HuH-7.5 (cell line): ENCODE measurements at regions not wholly inside any gene's neighbourhood (a gene's known extent, or its start where the extent isn't known, plus 50 kb on each side); places are given as distances from the start of the nearest gene placed in this dataset.
"Not testable (repeated sequence)": the region's sequence is repeated elsewhere in the genome, so short reads cannot be mapped to it uniquely, and the experiment has no call there.

ENCODE experiments used
- DNase-seq: peaks from one replicate; pipeline ENCODE4 v3.0.0; 2011; ENCODE audit warnings: low spot score

DNA sequence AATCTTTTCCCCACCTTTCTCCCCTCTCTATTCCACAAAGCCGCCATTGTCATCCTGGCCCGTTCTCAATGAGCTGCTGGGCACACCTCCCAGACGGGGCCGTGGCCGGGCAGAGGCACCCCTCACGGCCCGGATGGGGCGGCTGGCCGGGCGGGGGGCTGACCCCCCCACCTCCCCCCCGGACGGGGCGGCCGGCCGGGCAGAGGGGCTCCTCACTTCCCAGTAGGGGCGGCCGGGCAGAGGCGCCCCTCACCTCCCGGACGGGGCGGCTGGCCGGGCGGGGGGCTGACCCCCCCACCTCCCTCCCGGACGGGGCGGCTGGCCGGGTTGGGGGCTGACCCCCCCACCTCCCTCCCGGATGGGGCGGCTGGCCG, 85.6 kb downstream of the OR2B2 start:
- DNase-seq, result not testable (repeated sequence)

DNA sequence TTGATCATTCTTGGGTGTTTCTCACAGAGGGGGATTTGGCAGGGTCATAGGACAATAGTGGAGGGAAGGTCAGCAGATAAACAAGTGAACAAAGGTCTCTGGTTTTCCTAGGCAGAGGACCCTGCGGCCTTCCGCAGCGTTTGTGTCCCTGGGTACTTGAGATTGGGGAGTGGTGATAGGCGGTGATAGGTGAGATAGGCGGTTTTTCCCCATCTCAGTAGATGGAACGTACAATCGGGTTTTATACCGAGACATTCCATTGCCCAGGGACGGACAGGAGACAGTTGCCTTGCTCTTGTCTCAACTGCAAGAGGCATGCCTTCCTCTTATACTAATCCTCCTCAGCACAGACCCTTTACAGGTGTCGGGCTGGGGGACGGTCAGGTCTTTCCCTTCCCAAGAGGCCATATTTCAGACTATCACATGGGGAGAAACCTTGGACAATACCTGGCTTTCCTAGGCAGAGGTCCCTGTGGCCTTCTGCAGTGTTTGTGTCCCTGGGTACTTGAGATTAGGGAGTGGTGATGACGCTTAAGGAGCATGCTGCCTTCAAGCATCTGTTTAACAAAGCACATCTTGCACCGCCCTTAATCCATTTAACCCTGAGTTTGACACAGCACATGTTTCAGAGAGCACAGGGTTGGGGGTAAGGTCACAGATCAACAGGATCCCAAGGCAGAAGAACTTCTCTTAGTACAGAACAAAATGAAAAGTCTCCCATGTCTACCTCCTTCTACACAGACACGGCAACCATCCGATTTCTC, 86.2 kb downstream of the OR2B2 start:
- DNase-seq, result not testable (repeated sequence)

DNA sequence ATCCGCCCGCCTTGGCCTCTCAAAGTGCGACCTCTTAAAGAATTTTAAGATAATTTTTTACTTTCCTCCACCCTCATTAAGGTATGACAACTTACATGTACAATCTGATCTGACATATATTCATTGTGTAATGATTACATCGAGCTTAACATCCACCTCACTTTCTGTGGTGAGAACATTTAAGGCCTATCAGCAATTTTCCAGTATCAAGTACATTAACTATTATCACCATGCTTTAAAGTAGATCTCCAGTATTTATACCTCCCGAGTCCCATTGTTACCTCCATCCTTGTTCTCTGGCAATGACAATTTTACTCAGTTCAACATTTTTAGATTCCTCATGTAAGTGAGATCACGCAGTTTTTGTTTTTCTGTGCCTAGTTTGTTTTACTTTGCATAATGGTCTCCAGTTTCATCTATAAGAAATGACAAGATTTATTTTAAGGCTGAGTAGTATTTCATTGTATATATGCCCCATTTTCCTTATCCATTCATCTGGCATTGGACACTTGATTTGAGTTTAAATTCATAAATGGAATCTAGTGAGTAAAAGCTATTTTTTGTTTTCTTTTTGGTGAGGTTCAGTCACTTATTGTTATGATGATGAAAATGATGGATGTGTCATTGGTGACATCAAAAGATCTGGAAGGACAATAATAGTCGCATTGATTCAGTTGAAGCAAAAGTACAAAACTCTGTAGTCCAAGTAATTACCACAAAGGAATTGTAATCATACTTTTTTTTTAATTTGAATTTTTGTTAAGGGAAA, 87.0 kb downstream of the OR2B2 start:
- DNase-seq, result no peak

DNA sequence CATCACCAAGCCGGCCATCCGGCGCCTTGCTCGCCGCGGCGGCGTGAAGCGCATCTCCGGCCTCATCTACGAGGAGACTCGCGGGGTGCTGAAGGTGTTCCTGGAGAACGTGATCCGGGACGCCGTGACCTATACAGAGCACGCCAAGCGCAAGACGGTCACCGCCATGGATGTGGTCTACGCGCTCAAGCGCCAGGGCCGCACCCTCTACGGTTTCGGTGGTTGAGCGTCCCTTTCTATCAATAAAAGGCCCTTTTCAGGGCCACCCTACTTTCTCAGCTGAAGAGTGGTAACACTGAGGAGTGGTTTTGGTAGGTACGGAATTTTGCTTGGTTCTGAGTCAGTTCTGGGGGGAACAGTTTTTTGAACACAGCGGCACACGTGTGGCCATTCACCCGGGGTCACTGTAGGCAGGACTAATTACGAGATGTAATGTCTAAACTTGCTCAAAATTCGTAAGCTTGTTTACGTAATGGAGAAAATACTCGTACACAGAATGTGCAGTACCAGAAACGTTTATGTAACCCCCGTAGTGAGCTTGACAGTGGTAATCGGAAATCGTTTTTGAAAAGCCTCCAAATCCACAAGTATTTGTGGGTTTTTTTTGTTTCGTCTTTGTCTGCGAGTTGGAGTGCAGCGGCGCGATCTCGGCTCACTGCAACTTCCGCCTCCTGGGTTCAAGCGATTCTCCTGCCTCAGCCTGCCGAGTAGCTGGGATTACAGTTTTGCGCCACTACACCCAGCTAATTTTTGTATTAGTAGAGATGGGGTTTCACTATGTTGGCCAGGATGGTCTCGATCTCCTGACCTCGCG, 87.8 kb downstream of the OR2B2 start:
- not testable (repeated sequence) for DNase-seq

DNA sequence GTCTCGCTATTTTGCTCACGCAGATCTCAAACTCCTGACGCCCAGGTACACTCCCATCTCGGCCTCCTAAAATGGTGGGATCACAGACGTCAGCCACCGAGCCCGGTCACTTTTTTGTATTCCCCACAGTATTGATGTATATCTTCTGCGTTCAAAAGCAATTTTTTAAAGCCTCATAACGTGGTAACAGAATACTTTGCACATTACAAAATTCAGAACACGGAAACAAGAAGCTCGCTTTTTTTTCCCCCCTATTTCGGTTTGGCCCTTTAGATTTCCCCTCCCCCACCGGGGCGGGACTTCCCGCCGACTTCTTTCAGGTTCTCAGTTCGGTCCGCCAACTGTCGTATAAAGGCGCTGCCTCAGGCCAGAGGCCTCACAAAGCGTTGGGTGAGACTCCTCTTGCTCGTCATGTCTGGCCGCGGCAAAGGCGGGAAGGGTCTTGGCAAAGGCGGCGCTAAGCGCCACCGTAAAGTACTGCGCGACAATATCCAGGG, 88.4 kb downstream of the OR2B2 start:
- DNase-seq, result not testable (repeated sequence)

DNA sequence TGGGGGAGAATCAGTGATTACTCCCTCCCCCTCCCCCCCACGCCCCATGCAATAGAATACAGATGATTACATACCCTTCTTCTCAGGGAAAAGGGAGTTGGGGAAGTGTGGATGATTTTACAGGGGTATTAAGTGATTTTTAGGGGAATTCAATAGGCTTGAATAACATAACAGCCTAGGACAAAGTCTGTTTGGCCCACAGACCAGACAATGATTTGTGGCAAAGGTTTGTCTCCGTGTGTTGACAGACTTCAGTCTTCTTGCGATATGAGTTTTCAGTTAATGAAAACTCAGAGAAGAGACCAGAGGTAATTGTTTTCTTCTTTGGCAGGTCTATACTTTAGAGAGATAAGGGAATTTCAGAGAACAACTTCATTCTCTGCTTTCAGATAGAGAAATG, 95.3 kb downstream of the OR2B2 start:
- DNase-seq, result no peak

DNA sequence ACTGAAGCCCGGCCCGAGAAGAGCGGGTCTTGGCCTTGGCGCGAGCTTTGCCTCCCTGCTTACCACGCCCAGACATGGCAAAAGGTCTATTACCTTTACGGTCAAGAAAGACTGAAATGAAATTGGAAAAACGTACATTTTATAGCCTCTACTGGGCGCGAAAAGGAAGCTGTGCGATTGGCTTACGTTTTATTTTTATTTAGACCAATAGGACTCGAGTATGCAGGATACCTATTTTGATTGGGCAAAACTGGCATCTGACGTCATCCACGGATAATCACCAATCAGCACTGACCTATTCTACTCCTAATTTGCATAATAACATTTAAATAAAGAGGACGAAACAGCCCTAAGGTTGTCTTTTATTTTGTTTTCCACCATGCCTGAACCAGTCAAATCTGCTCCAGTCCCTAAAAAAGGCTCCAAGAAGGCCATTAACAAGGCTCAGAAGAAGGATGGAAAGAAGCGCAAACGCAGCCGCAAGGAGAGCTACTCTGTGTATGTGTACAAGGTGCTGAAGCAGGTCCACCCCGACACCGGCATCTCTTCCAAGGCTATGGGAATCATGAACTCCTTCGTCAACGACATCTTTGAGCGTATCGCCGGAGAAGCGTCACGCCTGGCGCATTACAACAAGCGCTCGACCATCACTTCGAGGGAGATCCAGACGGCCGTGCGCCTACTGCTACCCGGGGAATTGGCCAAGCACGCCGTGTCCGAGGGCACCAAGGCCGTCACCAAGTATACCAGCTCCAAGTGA, 97.4 kb downstream of the OR2B2 start:
- peak; percentile 23 for DNase-seq

DNA sequence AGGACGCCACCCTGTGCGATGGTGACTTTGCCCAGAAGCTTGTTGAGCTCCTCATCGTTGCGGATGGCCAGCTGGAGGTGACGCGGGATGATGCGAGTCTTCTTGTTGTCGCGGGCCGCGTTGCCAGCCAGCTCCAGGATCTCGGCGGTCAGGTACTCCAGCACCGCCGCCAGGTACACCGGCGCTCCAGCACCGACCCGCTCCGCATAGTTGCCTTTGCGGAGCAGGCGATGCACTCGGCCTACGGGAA, 97.9 kb downstream of the OR2B2 start:
- not testable (repeated sequence) for DNase-seq

DNA sequence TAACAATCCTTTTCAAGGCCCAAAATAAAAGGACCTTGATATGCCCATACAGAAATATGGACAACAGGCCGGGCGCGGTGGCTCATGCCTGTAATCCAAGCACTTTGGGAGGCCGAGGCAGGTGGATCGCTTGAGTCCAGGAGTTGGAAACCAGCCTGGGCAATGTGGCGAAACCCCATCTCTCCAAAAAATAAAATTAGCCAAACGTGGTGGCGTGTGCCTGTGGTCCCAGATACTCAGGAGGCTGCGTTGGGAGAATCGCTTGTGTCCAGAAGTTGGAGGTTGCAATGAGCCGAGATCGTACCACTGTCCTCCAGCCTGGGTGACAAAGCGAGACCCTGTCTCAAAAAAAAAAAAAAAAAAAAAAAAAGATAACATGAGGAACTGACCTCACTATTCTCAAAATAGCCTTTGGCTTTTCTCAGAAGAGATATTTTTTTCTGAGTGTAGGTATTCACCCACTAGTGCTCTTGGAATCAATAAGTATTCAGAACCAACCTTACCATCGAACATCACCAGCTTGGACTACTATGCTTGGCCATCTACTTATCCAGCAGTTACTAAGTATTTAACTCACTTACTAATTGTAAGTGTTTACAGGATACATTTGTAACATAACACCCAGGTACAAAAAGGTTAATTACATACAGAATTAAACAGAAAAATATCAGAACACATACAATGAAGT, 99.2 kb downstream of the OR2B2 start:
- no peak for DNase-seq

DNA sequence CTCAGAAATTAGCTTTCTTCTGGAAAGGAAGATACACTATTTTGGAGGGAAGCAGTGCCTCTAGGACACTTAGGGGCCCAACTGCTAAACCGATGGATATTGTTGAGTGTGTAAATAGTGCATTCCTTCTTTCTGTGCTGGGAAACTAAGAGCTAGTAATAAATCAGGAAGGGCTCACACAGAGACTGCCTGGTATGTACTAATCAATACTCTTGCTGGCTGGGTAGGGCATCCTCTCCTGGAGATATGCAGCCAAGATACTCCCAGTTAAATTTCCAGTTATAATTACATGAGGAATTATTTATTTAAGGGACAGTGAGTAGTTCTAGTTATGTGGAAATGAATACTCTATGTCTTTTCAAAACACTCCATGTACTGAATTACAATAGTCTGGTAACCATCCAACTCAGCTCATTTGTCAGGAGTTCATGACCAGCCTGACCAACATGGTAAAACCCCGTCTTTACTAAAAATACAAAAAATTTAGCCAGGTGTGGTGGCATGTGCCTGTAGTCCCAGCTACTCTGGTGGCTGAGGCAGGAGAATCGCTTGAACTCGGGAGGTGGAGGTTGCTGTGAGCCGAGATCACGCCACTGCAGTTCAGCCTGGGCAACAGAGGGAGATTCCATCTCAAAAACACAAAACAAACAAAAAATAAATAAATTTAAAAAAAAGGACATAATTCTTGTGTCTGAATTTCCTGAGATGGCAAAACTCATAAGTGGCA, 100.0 kb downstream of the OR2B2 start:
- DNase-seq, result peak; percentile 27

DNA sequence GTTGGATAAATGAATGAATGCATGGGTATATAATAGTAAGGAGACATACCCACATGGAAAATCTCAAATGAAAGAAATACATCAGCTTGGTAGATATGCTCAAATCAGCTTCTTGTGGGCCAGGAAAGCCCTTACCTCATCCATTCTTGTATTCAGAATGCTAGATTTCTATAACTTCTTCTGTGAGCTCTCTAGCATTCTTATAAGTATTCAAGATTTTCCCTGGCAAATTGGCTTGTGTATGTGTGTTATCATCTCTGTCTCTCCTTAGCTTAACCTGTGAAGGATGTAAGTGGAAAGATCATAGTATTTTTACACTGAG, 100.8 kb downstream of the OR2B2 start:
- no peak for DNase-seq

DNA sequence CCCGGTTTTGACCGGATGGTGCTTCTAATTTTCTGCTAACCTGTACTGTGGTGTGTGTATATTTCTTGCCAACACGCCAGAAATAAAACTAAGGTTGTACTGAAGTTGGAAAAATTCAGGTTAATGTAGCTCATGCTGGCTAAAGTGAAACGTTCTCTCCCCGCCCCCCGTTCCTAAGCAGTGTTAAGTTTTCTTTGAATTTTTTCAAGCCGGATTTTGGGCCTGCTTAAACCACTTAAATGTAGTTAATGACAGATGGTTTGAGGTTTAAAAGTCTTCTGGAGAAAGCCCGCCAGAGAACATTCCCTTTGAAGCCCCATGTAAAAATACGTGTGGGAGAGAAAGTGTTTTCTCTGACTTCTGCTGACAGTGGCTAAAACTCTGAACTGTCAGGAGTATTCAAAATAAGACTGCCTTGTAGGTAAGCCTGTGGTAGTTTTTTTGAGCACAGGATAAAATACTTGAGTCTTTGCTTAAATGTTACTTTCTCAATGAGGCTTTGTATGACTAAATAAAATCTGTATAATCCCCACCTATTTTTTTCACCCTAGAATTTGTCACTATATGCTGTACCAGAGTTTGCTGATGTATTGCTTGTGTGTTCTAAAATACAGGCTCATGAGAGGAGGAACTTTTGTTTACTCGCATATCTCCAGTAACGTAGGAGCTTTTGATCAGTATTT, 101.3 kb downstream of the OR2B2 start:
- DNase-seq, result no peak

DNA sequence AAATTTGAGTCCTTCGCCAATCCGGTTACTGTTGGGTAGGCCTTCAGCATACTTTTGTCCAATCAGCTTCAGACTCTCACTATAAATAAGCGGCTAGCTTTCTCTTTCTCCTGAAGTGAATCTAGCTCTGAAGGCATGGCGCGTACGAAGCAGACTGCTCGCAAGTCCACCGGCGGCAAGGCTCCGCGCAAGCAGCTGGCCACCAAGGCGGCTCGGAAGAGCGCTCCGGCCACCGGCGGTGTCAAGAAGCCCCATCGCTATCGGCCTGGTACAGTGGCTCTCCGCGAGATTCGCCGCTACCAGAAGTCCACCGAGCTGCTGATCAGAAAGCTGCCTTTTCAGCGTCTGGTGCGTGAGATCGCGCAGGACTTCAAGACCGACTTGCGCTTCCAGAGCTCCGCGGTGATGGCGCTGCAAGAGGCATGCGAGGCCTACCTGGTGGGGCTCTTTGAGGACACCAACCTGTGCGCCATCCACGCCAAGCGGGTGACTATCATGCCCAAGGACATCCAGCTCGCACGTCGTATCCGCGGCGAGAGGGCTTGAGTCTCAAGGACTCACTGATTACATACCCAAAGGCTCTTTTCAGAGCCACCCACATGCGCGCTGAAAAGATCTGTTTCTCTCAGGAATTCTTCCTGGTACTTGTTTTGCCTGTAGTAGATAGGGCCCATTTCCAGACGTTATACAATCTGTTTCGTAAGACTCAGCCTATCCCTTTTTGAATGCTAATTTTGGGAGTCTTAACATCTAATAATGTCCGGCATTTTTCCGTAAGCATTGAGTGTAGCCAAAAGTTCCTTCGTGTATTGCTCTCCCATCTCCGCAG, 102.0 kb downstream of the OR2B2 start:
- peak; percentile 49 for DNase-seq

DNA sequence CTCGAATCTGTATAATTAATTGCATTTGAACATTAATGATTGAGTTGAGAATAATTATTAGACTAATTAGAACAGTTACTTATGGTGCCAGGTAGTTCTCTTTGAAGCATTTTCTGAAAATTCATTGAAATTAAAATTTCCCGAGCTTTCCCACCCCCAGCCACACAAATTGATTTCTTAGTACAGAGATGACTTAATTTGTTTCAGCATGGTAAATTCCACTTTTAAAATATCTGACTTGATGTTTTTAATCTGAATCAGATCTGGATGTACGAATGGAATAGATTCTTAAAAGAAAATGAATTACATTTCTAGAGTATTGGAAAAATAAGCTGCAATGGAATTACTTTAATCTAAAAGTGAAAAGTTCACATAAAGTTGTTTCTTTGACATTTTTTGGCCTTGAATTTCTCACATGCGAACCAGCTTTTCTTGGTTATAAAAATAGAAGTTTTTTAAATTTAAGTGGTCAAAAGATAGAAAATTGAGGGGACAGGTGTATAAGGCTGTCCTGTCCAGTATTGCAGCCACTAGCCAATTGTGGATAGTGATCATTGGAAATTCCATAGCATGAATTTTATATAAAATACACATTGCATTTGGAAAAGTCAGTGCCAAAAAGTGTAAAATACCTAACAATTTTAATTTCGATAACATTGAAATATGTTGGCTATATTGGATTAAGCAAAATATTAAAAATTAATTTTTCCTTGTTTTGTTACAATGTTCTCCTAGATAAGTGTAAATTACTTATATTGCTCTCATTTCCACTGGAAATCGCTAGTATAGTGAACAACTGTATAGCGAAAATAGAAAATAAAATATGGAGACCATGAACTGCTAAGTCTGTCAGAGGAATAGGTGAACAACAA, 102.9 kb downstream of the OR2B2 start:
- no peak for DNase-seq

DNA sequence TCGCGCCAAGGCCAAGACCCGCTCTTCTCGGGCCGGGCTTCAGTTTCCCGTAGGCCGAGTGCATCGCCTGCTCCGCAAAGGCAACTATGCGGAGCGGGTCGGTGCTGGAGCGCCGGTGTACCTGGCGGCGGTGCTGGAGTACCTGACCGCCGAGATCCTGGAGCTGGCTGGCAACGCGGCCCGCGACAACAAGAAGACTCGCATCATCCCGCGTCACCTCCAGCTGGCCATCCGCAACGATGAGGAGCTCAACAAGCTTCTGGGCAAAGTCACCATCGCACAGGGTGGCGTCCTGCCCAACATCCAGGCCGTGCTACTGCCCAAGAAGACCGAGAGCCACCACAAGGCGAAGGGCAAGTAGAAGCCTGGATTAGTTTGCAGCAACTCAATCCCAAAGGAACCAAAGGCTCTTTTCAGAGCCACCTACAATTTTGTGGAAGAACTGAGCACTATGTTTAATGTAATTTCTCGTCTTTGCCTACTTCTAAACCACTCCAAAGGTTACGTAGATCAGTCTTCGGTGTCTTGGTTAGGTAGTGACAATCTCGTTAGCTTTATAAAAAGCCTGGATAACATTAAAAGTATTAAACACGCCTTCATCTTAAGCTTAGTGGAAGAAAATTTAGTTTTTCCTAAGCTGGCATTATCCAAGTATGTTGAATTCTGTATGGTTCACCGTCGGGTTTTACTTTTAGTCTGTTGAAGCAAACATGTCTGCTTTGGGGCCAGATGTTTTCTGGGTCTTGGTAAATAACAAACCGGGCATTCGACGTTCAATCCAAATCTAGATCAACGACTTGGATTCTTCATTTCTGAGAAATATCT, 103.7 kb downstream of the OR2B2 start:
- DNase-seq, result not testable (repeated sequence)

DNA sequence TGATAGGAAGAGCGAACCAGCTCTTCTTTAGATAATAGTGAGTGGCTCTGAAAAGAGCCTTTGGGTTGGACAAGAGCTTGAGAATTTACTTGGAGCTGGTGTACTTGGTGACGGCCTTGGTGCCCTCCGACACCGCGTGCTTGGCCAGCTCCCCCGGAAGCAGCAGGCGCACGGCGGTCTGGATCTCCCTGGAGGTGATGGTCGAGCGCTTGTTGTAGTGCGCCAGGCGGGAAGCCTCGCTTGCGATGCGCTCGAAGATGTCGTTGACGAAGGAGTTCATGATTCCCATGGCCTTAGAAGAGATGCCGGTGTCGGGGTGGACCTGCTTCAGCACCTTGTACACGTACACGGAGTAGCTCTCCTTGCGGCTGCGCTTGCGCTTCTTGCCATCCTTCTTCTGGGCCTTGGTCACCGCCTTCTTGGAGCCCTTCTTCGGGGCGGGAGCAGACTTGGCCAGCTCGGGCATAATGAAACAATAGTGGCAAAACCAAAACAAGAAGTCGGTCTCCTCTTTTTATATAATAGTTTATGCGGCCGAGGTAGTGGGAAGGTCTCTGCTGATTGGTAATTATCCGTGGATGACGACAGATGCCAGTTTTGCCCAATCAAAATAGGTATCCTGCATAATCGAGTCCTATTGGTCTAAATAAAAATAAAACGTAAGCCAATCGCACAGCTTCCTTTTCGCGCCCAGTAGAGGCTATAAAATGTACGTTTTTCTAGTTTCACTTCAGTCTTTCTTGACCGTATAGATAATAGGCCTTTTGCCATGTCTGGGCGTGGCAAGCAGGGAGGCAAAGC, 104.6 kb downstream of the OR2B2 start:
- peak; percentile 49 for DNase-seq

DNA sequence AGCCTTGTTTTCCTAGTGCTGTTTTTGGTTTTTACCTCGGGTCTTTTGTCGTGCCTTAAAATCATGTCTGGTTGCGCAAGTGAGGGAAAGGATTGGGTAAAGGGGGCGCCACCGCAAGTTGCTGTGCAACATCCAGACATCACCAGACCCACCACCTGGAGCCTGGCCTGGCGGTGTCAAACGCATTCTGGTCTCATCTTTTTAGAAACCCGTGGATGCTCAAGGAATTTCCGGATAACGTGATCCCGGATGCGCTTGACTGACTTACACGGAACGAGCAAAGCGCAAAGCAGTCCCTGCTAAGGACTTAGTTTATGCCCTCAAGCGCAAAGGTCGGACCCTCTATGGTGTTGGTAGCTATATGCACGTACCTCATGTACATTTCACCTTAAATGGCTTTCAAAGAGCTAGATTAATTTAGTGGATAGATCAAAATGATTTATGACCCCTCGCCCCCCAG, 105.2 kb downstream of the OR2B2 start:
- no peak for DNase-seq
